GM19395 (cell line): ENCODE measurements at regions not wholly inside any gene's neighbourhood (a gene's known extent, or its start where the extent isn't known, plus 50 kb on each side); places are given as distances from the start of the nearest gene placed in this dataset.
"Not testable (repeated sequence)": the region's sequence is repeated elsewhere in the genome, so short reads cannot be mapped to it uniquely, and the experiment has no call there.

ENCODE experiments used
- ATAC-seq: cut with Tn5 transposase; IDR thresholded peaks from one replicate; pipeline ENCODE4 v1.9.1; 2021; ENCODE audit warnings: mild to moderate bottlenecking, moderate library complexity; ENCODE audit not compliant: unreplicated experiment

- ATAC-seq = no peak
Measured at GRCh38 chr2:8141079-8141707, 540.7 kb upstream of the ID2 start.

GRCh38 chr2:8141780-8142179, 540.1 kb upstream of the ID2 start:
- ATAC-seq = no peak

- no peak for ATAC-seq
Measured at GRCh38 chr2:8142461-8142860, 539.4 kb upstream of the ID2 start.

- no peak for ATAC-seq
Measured at GRCh38 chr2:8144131-8144631, 537.7 kb upstream of the ID2 start.

GRCh38 chr2:8144785-8145184, 537.1 kb upstream of the ID2 start:
- no peak for ATAC-seq

- ATAC-seq = not testable (repeated sequence)
Measured at GRCh38 chr2:8145375-8145774, 536.5 kb upstream of the ID2 start.

GRCh38 chr2:8146132-8147005, 535.5 kb upstream of the ID2 start:
- no peak for ATAC-seq

- ATAC-seq = no peak
Measured at GRCh38 chr2:8148260-8149006, 533.4 kb upstream of the ID2 start.

- ATAC-seq = no peak
Measured at GRCh38 chr2:8149007-8149405, 532.9 kb upstream of the ID2 start.

- ATAC-seq = no peak
Measured at GRCh38 chr2:8149985-8150539, 531.8 kb upstream of the ID2 start.

- ATAC-seq = no peak
Measured at GRCh38 chr2:8151888-8152287, 530.0 kb upstream of the ID2 start.

GRCh38 chr2:8152392-8153257, 529.2 kb upstream of the ID2 start:
- peak; percentile 100 for ATAC-seq

GRCh38 chr2:8153258-8153718, 528.6 kb upstream of the ID2 start:
- peak; percentile 35 for ATAC-seq

GRCh38 chr2:8154270-8154669, 527.6 kb upstream of the ID2 start:
- ATAC-seq = no peak

GRCh38 chr2:8154936-8155335, 526.9 kb upstream of the ID2 start:
- no peak for ATAC-seq

GRCh38 chr2:8157621-8158430, 524.0 kb upstream of the ID2 start:
- ATAC-seq = no peak

- no peak for ATAC-seq
Measured at GRCh38 chr2:8158711-8159110, 523.1 kb upstream of the ID2 start.

GRCh38 chr2:8159211-8159965, 522.5 kb upstream of the ID2 start:
- ATAC-seq = no peak
